Stomach (tissue), 8 donors: ENCODE measurements at regions not wholly inside any gene's neighbourhood (a gene's known extent, or its start where the extent isn't known, plus 50 kb on each side); places are given as distances from the start of the nearest gene placed in this dataset.

Experiments used
- DNase-seq, 2 donors: peaks; one replicate each; pipeline versions ENCODE4 v3.0.0 to v3.0.0-alpha.2; 2013 to 2019
- H3K27ac ChIP-seq, 5 donors: fragments of 200-600 bp in 4 of 5; sonication (generic) in 4 of 5; one replicate each; pipeline ENCODE4 v1.5.1; 2013 to 2019; ENCODE audit warnings: mild to moderate bottlenecking in 1 of 5, moderate library complexity in 1 of 5
- H3K27me3 ChIP-seq, 3 donors: fragments of 200-600 bp; sonication (generic); one replicate each; pipeline ENCODE4 v1.5.1; 2017 to 2019; ENCODE audit warnings: mixed run types in 1 of 3
- H3K36me3 ChIP-seq, 4 donors: fragments of 200-600 bp; sonication (generic); 1 replicate in 3 of 4; 2 replicates in 1 of 4; pipeline ENCODE4 v1.5.1; 2016 to 2019
- H3K4me1 ChIP-seq, 4 donors: fragments of 200-600 bp; sonication (generic); one replicate each; pipeline ENCODE4 v1.5.1; 2016 to 2019
- H3K4me3 ChIP-seq, 4 donors: fragments of 200-600 bp; sonication (generic) in 3 of 4; one replicate each; pipeline ENCODE4 v1.5.1; 2016 to 2019; ENCODE audit warnings: mild to moderate bottlenecking in 1 of 4
- H3K9me3 ChIP-seq, 4 donors: fragments of 200-600 bp; sonication (generic); one replicate each; pipeline ENCODE4 v1.5.1; 2016 to 2019
- CTCF ChIP-seq, 7 experiments: fragments of 450-650 bp in 4 of 7; fragments of 200-600 bp in 3 of 7; sonication (generic) in 3 of 7; IDR thresholded peaks; one replicate each; pipeline ENCODE4 v1.5.1; 2016 to 2019; ENCODE audit warnings: antibody characterized with exemption in 7 of 7, control low read depth in 2 of 7, mild to moderate bottlenecking in 1 of 7
- EP300 ChIP-seq: sonication (generic); formaldehyde crosslinking; IDR thresholded peaks from one replicate; pipeline ENCODE4 v1.6.1; 2017; ENCODE audit warnings: antibody characterized with exemption
- POLR2A ChIP-seq, 4 donors: fragments of 450-650 bp; IDR thresholded peaks; one replicate each; pipeline ENCODE4 v1.6.1; 2016; ENCODE audit warnings: antibody characterized with exemption in 4 of 4, control low read depth in 2 of 4, mild to moderate bottlenecking in 1 of 4, moderate library complexity in 1 of 4
- POLR2AphosphoS5 ChIP-seq, 3 donors: sonication (generic); formaldehyde crosslinking; IDR thresholded peaks; one replicate each; pipeline ENCODE4 v1.6.1; 2016; ENCODE audit warnings: antibody characterized with exemption in 3 of 3
- WGBS, 5 donors: extraction: QIAGEN DNeasy Blood & Tissue Kit in 3 of 5; methylation state at CpG; one replicate each; pipeline versions ENCODE4 v1.1.5 to v1.1.7; 2013 to 2018; 5-methylcytosine and 5-hydroxymethylcytosine counted together
- intact Hi-C: fragments of 100-400 bp; cut with DNase I; formaldehyde crosslinking; loops from one replicate; pipeline ENCODE4 v1.15.1; 2023; ENCODE audit warnings: low total_unique reads
- donor health status: healthy with polysubstance abuse.
- donor health status: Bipolar disorder and iron deficiency.
- donor health status: healthy.

GRCh38 chr4:38195486-38195885 lies 235.3 kb downstream of the PTTG2 start:
- peaks cover 0 to 13% (median 8%) of the 10 kb centered on the region in 4 donors for H3K4me1 ChIP-seq
- H3K9me3 ChIP-seq: peaks cover 0 to 6% (median 2%) of the 10 kb centered on the region in 4 donors
- no peak for DNase-seq
- H3K27ac ChIP-seq: no peak overlapping the region
- intact Hi-C loops: loop anchor here (10.0 kb wide), 1 partner anchor 119 kb away; no protein-coding TSS in a partner anchor
- H3K36me3 ChIP-seq: no peaks in the 10 kb centered on the region
- WGBS, 5 donors: 39 to 89% (median 51%) methylated on average over 3 of the region's 3 CpGs
- H3K27me3 ChIP-seq: no peaks in the 10 kb centered on the region
- TF ChIP-seq CTCF (IDR thresholded peaks at IDR 0.05): no peak
- H3K4me3 ChIP-seq: no peak overlapping the region

- peaks cover 0 to 6% (median 2%) of the 10 kb centered on the region in 4 donors for H3K9me3 ChIP-seq
- H3K27ac ChIP-seq: no peak overlapping the region
- no peak for TF ChIP-seq CTCF (IDR thresholded peaks at IDR 0.05)
- no peak for TF ChIP-seq EP300
- no peak for TF ChIP-seq POLR2AphosphoS5 (IDR thresholded peaks at IDR 0.05)
- no peak for TF ChIP-seq POLR2A (IDR thresholded peaks at IDR 0.05)
- no peaks in the 10 kb centered on the region for H3K27me3 ChIP-seq
- H3K4me1 ChIP-seq: peaks cover 0 to 9% (median 4%) of the 10 kb centered on the region in 4 donors
- 68 to 97% (median 77%) methylated on average over 6 of the region's 6 CpGs for WGBS, 5 donors
- DNase-seq: no peak
- H3K36me3 ChIP-seq: no peaks in the 10 kb centered on the region
- intact Hi-C loops: loop anchor here (10.0 kb wide), 1 partner anchor 119 kb away; no protein-coding TSS in a partner anchor
- no peak overlapping the region for H3K4me3 ChIP-seq
Observed at GRCh38 chr4:38195911-38196310, 235.7 kb downstream of the PTTG2 start.

- Histone ChIP-seq H3K4me1 (peaks cover 0 to 7% (median 0%) of the 10 kb centered on the region in 4 donors), H3K36me3 (no peaks in the 10 kb centered on the region), H3K4me3 (no peak overlapping the region), H3K9me3 (no peaks in the 10 kb centered on the region), H3K27me3 (no peaks in the 10 kb centered on the region), H3K27ac (no peak overlapping the region)
- no peak for DNase-seq
- intact Hi-C loops: no loop called here
- no peak for TF ChIP-seq CTCF (IDR thresholded peaks at IDR 0.05)
- no peak for TF ChIP-seq POLR2A (IDR thresholded peaks at IDR 0.05)
- TF ChIP-seq EP300: no peak
- no peak for TF ChIP-seq POLR2AphosphoS5 (IDR thresholded peaks at IDR 0.05)
- WGBS, 5 donors: 28 to 45% (median 29%) methylated on average over 2 of the region's 2 CpGs
Observed at GRCh38 chr4:38202242-38202641, 242.0 kb downstream of the PTTG2 start.

- 80 to 98% (median 82%) methylated on average over 3 of the region's 3 CpGs for WGBS, 5 donors
- peaks cover 0 to 7% (median 0%) of the 10 kb centered on the region in 4 donors for H3K4me1 ChIP-seq
- H3K9me3 ChIP-seq: no peaks in the 10 kb centered on the region
- no peaks in the 10 kb centered on the region for H3K27me3 ChIP-seq
- no peaks in the 10 kb centered on the region for H3K36me3 ChIP-seq
- DNase-seq: no peak
- TF ChIP-seq POLR2A (IDR thresholded peaks at IDR 0.05): no peak
- TF ChIP-seq EP300: no peak
- no peak for TF ChIP-seq CTCF (IDR thresholded peaks at IDR 0.05)
- no peak for TF ChIP-seq POLR2AphosphoS5 (IDR thresholded peaks at IDR 0.05)
- intact Hi-C loops: no loop called here
- no peak overlapping the region for H3K4me3 ChIP-seq
- no peak overlapping the region for H3K27ac ChIP-seq
Observed at GRCh38 chr4:38203609-38204008, 243.4 kb downstream of the PTTG2 start.
